Activated T-cell treated with anti-CD3 and anti-CD28 coated beads for 48 hours (primary cell): ENCODE measurements at regions not wholly inside any gene's neighbourhood (a gene's known extent, or its start where the extent isn't known, plus 50 kb on each side); places are given as distances from the start of the nearest gene placed in this dataset.
A peak's percentile ranks its signal among the peaks of the same experiment; 100 is the strongest.

Experiments used
- DNase-seq: peaks from one replicate; pipeline ENCODE4 v3.0.0-alpha.2; 2020; ENCODE audit warnings: low read depth

DNA sequence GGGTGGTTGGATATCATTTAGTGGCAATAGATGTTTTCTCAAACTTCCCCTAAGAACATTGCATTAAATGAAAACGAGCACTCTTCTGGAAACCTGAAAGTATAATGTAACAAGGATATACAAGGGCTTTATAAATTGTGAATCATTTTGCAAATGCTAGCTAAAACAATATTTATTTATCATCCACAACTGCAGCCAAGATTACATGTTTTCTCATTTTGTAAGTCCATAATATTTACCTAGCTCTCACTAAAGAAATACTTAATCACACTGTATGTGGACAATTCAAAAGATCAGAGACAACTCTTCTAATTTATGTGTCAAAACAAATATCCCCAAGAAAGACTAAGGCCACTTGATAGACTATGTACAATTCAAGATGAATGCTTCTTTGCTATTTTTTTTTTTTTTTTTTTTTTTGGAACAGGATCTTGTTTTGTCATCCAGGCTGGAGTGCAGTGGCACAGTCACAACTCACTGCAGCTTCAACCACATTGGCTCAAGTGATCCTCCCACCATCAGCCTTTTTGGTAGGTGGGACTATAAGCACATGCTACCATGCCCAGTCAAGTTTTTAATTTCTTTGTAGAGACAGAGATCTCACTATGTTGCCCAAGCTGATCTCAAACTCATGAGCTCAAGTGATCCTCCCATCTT, 427.7 kb upstream of the THBS1 start:
- DNase-seq, result no peak

DNA sequence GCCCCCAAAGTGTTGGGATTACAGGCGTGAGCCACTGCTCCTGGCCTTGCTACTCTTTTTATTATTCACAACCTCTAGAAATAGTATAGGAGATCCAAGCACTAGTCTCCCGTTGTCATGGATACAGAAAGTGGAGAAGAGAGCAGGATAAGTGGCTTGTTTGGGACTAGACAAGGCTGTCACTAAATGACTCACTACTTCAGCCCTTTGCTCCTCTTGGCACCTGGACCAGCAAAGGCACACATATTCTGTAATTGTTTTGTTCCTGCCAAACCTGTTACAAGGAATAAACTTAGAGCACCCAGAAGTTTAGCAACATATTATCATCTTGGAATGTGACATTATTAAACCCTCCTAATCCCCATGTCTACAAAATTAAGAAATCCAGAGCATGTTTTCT, 427.2 kb upstream of the THBS1 start:
- DNase-seq, result no peak

DNA sequence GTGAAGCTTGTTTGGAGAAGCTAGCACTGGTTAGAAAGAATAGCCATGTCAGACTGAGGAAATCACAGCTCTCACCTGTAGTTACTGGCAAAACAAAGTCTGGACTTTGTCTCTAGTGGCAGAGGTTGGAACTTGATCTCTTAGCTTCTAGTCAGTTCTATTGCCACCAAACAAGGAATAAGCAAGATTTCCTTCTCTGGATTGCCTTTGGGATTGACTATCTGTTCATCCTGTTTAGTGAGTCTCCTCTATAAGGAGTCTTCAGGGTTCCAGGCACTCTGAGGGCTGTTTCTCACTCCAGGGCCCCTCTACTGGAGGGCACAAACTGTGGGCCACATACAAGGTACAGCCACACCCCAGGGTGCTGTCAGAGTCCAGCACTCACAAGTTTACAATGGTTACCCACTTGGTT, 426.6 kb upstream of the THBS1 start:
- no peak for DNase-seq

DNA sequence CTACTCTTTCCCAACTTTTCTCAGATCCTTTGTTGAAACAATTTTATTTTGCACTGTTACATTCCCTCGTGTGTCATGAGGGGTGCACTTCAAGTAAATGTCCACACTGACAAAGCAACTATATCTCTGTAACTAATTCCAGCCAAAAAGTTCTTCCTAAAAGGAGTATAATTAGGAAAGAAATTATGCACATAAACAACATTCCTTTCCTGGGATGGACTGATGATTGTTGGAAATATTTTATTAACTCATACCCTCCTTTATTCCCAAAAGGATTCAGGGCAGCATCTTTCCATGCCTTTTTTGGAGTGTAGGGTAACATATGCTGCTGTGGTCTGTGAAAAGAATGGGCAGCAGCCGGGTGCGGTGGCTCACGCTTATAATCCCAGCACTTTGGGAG, 426.1 kb upstream of the THBS1 start:
- no peak for DNase-seq

DNA sequence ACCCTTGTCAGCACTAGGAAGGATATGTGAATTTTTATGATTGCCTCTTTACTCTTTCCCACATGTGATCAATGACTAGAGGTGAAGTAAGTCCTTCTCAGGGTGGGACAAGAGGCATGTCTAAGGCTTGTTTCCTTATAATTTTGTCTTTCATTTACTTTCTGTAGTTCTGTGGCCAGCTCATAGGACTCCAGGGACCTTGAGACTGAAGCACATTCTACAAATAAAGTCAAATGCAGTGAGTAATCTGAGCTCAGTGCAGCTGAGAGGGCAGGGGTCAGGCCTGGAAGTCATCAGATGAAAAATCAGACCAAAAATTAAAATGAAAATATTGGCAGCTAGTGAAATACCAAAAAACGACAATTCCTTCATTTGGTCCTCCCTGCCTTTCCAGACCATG, 424.7 kb upstream of the THBS1 start:
- no peak for DNase-seq

DNA sequence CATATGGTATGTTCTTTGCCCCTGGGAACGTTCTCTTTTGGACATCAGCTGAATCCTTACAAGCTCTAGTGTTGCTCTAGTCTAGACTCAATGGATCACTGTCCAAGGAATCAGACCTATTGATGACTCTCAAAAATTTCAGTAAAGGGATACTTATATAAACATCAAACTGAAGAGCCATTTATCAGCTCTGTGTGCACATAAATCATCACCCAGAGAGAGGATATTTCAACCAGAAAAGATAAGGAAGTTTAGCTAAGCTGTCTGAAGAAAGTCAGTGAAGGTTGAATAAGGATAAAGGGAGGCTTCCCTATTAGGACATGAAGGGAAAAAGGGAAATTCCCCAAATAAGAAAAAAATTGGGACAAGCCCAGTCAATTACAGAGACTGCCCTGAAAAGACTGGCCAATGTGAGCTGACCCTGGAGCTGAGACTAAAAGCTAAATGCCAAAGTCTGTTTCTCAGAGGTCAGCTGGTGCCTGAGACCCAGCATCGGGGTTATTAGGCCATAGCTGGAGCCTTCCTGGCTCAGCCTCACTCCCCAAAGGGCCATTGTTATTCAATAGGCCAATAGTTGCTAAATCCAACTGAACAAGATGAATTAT, 424.1 kb upstream of the THBS1 start:
- DNase-seq, result no peak

DNA sequence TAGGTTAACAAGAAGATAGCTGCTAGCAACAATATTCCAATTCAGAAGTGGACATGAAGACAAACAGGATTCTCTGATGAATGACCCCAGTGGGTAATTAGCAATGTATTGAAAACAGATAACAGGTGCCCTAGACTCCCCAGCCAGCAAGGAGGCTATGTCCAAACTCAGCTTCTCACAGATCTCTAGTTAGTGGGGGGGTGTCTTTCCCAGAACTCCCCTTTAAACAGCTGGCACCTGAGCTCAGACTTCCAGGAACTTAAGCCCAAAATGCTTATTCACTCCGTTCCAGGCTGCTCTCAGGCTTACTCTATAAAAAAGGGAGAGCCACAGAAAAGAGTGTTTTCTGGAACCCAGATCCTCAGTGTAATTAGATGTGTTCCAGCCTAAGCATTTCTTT, 423.0 kb upstream of the THBS1 start:
- no peak for DNase-seq

DNA sequence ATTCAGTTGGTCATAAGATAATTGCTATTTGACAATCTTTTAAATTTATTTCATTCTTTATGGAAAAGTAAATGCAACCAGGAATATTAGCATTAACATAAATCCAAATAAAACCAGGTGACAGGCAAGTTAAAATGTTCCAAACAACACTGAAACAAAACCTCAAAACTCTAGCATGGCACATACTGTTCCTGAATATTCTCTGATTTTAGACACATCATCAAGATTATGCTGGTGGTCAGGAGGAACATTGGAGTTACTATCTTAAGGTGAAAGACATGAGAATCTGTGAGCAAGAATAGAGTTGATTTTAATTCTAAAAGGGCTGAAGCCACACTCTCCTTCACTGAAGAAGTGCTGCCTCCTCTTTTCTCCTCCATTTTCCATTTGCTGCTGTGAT, 421.0 kb upstream of the THBS1 start:
- no peak for DNase-seq

DNA sequence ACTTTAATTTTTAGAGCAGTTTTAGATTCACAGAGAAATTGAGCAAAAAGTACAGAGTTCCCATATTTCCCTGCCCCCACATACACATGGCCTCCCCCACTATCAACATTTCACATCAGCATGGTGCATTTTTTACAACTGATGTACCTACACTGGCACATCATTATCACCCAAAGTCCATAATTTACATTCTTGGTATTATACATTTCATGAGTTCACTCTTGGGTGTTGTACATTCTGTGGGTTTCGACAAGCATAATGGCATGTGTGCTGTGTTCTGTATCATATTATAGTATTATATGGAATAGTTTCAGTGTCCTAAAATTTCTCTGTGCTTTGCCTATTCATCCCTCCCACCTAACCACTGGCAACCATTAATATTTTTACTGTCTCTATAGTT, 419.8 kb upstream of the THBS1 start:
- no peak for DNase-seq

DNA sequence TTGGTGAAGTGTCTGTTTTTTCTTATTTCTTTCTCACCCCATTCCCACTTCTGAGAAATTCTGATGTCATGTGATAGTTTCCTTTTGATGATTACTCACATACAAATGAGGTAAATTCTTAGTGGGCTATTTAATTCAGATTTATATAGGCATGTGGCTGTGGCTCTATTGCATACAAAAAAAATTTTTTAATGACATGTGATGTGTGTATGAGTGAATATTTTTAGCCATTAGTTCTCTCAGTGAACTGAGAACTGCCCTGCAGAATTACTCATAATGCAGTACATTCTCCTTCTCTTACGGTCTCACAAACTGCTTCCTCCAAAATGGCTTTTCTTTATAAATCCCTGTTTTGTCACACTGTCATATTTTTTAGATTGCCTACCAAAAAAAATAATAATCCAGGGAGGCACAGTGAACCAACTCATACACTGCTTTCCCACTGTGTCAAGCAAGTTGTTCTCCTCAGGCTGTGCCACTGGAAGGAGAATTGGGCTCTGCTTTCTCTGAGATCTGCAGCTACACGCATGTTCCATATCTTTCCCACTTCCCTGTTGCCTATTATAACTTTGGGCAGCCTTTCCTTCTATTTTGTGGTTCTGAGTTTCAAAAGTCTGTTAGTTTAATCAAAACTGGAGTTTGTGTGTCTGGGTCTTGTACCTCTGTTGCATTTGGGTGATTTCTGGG, 415.7 kb upstream of the THBS1 start:
- DNase-seq, result no peak

DNA sequence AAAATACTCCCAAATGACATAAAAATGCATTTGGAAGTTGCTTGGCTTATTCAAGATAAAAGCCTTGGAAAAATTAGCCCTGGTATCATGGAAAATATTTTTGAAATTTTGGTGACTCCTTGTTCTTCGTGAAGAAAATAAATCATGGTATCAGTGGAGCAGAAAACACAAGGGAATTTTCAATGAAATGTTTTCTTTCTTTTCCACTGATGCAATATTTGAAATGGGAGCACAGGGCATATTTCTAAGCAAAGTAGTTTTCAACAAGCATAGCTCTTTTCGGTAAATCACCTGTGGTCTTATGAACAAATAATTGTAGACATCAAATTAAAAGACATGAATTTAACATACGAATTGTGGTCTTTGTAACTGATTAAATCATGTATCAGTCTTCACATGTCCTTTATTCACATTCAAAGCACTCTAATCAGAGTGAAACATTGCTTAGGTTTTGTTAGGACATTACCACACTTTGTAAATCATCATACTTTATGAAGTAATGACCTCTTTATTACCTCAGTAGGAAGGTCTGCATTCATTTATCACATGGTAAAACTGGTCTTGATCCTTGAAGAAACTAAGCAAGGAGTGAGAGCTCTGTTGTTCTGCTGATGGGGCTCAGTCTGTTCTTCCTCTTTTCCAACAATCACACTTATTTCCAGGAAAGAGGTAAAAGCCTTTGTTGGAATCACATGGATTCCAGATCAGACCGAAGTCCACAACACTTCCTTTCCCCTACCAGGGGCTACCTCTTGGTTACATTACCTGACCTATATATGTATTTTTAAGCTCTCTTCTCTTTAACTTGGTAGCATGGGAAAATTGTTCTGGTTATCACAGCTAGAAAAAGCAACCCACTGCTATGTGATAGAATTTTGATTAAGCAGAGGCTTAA, 413.5 kb upstream of the THBS1 start:
- DNase-seq, result no peak

DNA sequence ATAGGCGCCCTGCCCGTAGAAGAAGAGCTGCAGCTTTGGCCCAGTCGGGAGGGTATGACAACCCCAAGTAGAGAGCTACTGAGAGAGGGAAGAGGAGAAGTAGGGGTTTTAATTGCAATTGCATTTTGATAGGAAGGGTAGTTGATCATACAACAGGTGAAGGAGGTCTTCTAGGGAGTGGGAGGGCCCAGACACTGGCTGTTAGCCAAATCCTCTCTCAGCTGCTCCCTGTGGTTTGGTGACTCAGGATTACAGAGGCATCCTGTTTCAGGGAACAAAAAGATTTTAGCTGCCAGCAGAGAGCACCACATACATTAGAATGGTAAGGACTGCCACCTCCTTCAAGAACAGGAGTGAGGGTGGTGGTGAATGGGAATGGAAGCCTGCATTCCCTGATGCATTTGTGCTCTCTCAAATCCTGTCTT, 408.9 kb upstream of the THBS1 start:
- DNase-seq, result peak; percentile 14

DNA sequence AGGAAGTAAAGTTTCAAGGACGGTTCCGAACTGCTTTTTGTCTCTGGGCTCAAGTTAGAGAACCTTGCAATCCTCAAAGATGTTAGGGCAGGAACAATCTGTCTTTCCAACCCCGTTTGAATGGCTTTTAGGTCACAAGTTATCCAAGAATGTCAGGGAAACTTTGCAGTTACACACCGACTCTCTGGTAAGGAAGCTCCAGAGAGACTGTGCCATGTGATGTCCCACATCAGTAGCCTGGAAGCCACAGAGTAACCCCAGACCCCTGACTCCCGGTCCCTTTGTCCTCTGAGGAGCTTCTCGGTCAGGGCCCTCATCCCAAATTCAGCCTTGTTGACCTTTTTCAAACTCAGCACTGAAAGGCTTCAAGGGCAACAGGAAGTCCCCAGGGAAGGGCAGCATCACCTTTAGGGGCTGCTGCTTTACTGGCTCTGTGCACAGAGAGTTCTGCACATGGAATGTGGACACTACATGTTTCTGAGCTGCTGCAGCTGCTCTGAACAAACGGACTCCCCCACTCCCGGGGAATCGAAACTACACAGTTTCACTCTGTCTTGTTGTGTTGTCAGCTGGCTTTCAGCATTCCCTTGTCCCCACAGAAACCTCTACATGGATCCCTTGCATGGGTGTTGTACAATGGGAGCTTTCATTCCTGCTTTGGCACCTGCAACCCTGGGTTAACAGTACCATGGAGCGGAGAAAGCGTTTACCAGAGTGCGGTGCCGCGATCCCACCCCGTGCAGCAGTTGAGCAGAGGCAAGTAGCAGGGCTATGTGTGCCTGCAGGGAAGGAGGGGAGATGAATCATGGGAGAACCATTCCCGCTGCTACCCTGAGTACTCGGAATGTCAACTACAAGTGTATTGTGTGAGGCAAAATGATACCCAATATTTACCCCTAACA, 408.2 kb upstream of the THBS1 start:
- no peak for DNase-seq

DNA sequence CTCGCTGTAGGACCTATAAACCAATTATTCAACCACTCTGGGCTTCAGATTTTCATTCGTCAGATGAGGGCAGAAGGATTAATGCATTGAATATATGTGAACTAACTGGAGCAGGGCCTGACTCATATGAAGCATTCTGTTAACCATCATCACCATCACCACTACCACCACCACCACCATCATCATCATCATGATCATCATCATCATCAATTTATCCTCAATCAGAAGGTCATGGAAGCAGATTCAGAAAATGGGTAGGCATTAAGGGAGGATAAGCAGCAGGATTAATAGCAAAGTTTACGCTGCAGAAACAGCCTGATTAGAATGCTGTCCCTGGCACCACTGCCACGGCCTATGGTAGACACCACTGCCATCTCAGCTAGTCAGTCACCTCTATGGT, 407.5 kb upstream of the THBS1 start:
- no peak for DNase-seq

DNA sequence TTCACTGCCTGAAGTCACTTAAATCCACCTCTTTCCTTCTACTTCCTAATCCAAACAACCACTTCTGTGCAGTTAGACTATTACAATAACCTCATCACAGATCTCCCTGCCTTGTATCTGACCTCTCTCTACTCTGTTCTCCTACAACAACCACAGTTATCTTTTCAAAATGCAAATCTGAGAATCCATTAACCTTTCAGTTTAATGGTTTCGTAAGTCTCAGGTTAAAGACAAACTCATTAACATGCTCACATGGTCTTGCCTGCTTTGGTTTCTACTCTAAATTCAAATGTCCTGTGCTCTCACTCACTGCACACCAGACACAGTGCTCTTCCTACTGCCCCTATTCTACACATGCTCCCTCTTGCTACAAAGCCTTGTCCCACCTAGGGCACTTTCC, 406.5 kb upstream of the THBS1 start:
- no peak for DNase-seq

DNA sequence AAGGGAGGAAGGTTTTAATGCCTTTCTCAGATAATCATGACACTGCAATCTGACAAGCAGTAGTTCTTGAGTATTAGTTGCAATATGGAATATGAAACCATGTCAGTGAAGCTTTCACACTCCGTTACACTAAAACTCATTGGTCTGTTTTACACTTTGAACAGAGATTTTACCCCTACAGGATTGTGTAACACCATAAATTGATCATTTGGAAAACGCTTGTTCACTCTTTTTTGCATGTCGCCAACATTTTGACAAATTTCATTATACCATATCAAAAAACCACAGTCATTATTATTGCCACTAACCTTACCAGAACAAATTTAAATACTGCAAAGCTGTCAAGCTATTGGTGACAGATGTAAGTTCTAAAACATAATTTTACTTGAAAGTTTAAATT, 404.8 kb upstream of the THBS1 start:
- DNase-seq, result no peak

DNA sequence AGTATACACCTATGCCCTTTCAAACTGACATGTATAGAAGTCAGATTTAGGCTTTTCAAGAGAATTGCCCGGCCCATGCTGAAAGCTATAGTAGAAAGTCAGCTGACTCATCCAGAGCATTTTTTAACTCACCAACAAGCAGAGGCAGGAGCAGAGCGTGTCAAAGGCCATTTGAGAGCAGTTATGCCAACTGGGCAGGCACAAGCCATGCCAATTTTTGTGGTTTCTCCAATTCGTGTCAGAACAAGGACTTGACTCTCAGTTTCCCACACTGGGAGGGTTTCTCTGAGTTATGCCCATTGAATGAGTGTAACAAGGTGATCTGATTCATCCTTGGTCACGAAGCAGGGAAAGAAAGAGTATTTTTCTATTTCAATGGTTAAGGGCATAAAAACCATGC, 403.3 kb upstream of the THBS1 start:
- DNase-seq, result no peak

DNA sequence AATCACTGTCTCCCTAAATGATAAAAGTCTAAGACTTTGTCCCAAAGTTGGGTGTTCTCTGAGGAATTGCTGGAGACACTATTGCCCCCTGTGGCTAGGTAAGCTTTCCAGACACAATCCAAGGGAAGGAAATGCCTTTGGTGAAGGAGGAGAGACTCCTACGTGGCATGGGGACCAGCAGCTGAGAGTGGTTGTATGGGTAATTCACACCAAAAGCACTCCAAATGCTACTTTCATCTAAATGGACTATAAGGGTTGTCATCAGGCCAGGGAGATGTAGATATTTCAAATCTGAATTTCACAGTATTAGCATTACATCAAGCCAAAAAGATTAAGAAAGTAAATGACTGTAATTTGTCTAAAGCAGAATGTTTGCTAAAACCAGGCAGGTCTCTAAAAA, 400.8 kb upstream of the THBS1 start:
- no peak for DNase-seq

DNA sequence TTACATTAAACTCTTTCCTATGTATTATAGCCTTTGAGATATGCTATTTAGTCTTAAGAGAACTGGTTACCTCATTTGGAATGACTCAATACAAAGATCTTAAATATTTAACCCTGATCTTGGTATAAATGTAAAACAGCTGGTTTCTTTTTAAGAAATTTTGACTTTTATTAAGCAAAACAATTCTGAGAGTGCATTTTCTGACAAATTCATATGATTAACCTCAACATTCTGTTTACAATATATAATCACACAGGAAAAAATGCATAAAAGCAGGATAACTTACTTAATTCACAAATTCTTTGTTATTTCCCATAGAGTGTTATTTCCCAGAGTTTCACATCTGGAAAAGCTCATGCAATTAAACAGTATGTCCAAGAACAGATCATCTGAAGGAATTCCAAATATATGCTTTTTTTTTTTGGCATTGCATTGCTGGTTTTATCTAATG, 400.4 kb upstream of the THBS1 start:
- DNase-seq, result no peak

DNA sequence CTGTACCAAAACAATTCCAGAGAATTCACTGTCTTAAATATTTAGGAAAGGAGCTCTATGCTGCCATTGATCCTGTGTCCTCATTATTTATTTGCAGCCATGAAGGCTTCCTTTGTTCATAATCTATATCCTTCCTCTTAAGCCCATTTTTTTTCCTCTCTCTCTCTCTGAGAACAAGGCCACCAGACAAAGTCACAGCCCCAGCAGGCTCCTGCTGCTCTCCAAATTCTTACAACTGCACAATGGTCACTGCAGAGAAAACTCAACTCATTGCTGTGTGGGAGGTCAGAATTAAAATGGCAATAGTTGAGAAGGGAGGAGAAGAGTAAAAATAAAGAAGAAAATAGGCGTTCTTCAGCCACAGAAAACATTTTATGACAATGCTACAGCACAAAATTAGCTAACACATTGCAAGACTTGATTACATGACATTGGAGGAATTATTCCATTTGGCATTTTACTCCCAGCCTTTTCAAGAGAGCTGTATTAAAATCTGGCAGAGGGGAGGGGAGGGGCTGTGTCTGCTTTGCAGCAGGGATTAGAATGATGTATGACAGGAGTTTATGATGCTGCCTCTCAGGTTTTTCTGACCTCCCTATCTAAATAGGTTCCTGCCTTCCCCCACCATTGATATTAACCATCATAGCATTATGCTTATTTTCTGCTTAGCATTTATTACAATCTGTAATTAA, 399.7 kb upstream of the THBS1 start:
- no peak for DNase-seq

DNA sequence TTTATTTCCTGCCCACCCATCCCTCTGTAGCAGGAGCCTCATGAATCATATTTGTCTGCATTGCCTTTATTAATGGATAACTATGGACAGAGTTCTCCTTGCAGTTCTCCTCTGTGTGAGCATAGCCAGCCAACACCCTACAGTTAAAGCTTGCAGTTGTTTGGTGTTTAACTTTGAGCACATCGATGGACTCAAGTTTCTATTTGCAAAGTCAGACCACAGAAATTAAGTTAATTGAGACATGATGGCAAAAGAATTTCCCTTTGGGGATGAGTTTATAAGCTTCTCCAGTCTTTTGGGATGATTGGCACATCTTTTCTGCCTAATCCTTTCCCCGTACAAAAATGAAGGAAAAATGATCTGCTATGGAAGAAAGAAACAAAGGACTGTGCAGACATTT, 398.9 kb upstream of the THBS1 start:
- no peak for DNase-seq
